Midbrain (tissue), 1 donor: ENCODE measurements at regions not wholly inside any gene's neighbourhood (a gene's known extent, or its start where the extent isn't known, plus 50 kb on each side); places are given as distances from the start of the nearest gene placed in this dataset.
"Not testable (repeated sequence)": the region's sequence is repeated elsewhere in the genome, so short reads cannot be mapped to it uniquely, and the experiment has no call there.

Experiments used
- DNase-seq: peaks from one replicate; lab custom pipeline; 2025; lab: John Stamatoyannopoulos, UW

DNA sequence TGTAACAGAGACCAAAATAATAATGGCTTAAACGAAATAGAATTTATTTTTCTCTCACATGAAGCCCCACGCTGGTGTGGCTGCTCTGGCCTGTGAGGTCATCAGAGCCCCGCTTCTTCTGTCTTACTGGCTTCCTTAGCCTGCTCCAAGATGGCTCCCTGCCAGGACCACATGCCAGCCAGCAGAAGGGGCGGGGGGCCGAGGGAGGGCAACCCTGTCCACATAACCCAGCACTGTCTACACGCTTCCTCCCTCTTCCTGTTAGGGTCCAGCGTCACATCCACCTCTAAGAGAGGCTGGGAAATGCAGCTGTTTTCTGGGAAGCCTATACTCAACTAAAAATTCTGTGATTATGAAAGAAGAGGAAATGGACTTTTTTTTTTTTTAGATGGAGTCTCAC, 107.9 kb upstream of the DLG1 start:
- no peak for DNase-seq

GRCh38 chr3:197404754-197405153, 106.3 kb upstream of the DLG1 start:
- DNase-seq: no peak

- no peak for DNase-seq
Measured at GRCh38 chr3:197404030-197404429, 105.6 kb upstream of the DLG1 start.

- not testable (repeated sequence) for DNase-seq
Measured at GRCh38 chr3:197402401-197402800, 104.0 kb upstream of the DLG1 start.

GRCh38 chr3:197399486-197399885, 101.1 kb upstream of the DLG1 start:
- no peak for DNase-seq

DNA sequence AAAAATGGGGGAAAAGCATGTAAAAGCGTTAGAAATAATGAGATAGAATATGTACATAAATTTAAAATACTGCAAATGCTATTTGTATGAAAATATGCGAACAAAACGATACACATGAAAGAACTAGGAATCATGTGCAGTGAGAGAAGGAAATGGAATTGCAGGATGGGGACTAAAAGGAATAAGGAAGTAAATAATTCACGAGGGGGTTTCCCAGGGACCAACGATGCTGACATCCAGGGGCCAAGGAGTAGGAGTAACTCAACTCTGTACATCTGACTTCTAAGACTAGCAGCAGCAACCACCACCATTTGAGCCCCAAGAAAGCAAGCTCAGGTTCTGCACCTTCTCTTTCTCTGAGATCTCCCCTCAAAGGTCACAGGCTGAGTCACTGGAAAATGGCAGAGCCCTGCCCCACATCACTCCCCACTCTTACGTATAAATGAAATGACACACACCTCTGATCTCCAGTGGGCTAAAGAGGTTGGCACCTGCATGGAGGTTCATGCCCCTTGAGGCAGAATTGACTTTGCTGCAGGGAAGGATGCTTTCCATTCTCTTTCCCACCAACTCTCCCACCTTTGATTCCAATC, 100.0 kb upstream of the DLG1 start:
- no peak for DNase-seq

DNA sequence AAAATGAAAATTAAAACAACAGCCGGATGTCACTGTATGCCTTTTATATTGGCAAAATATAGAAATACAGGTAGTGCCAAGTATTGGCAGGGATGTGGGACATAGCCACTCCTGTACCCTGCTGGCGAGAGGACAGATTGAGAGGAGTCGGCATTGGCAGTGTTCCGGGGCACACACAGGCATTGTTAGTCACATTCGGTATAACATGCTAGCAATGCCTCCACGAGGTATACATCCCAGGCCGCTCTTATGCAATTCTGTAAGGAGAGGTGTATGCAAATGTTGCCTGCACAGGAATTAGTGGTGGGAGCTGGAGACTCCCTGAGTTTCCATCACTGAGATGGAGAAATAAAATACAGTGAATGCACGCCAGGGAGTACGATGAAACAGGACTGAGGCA, 99.4 kb upstream of the DLG1 start:
- DNase-seq: no peak

DNA sequence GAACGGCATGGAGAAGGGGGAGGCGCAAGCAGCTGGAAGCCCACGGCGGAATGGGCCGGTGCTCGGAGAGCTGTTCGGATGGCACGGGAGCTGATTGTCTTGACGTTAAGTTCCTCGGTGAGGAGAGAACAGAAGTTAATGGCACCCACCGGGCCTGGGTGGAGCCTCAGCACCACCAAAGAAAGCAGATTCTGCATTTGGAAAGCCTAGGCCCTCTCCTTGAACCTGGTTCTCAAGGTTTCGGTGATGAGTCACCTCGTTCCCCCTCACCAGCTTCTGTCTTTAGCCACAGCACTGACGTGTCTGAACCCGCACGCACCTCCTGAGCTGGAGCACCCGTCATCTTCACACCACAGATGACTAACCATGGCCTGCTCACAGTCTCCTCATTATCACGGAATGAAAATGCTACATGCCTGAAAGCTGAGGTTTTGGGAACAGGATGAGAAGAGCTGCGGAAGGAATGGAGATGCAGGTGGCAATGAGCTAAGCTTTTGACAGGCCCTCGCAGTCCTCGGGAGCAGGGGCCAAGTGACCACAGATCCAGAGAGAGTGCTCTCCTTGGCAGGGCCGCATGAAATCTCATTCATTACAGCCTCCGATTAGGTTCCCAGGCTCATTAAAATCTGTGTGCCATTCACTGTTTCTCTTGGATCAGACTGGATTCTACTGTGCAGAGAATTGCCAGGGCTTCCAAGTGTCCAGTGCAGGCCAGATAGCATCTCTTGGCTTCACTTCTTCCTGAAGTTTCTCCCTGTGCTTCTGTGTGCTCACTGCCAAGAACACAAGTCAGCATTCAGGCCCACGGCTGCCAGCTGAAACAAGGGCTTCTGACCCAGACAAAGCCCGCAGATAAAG, 96.3 kb upstream of the DLG1 start:
- DNase-seq: no peak

DNA sequence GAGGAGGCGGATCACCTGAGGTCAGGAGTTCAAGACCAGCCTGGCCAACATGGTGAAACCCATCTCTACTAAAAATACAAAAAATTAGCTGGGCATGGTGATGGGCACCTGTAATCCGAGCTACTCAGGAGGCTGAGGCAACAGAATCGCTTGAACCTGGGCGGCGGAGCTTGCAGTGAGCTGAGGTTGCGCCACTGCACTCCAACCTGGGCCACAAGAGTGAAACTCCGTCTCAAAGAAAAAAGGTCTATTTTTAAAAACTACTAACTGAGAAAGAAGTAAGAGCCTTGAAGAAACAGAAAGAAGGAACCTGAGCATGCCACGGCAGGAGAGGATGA, 95.7 kb upstream of the DLG1 start:
- DNase-seq: not testable (repeated sequence)

GRCh38 chr3:197393711-197394110, 95.3 kb upstream of the DLG1 start:
- DNase-seq: no peak

- DNase-seq: no peak
Measured at GRCh38 chr3:197392961-197393360, 94.5 kb upstream of the DLG1 start.

DNA sequence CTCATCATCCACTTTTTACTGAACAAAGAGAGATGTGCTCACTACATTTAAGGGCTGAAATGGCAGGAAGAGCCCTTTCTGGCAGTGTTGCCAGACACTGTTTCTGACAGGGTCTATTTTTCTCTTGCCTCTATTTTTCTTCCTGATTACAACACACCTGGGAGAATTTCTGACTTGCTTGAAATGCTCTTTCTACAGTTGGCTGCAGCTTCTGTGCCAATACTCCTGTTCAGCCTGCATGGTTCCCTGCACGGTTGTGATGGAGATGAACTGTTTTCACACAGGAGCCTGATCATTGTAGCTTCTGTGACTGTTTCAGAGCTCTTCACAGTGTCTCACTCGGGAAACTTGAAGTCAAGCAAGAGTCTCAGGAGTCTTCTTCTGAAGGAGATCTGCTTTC, 83.0 kb upstream of the DLG1 start:
- DNase-seq: no peak

DNA sequence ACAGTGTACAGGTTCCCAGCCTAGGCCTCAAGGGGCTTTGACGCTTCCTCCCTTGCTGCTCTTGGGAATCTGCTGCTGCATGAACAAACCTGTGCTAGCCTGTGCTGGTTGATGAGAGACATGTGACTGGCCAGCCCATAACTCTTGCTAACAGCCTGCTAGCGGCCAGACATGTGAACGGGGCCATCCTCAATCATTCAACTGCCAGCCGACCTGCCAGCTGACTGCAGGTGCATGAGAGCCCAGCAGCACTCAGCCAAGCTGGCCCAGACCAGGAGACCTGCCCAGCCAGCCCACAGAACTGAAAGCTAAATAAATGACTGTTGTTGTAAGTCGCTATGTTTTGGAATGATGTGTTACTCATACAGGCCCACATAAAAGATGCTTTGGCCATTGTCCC, 82.4 kb upstream of the DLG1 start:
- no peak for DNase-seq

GRCh38 chr3:197378985-197379718, 80.7 kb upstream of the DLG1 start:
- DNase-seq: no peak

DNA sequence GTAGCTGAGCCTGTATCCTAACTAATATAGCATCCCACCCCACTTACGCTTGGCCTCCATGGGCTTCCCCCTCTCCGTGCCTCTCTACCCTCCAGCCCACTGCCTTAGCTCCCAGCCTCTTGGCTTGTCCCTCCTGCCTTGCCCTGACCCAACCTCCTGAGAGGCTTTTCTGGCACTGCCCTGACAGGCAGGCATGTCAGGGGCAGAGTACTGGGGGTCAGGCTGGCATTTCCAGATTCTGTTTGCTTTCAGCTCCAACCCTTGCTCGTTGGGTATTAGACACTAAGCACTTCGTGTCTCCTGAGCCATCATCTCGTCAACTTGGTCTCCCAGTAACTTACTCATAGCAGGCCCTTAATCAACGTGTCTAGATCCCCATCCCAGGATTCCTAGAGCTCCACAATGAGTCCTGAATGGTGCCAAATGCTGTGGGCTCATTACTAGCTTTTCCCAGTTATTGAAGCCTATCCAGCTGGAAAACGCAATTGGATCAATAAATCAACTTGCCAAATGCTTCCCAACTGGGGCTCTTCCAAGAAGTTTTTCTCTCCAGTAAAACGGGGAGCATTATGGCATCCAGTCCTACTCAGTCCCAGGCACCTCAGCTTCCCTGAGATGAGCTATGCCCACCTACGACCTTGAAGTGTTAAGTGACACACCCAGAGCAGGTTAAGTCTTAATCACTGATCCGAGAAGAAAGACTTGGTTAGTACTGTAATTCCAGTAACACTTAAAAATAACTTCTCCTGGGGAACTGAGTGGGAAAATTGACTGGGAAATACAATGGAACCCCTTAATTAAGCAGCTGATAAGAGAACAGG, 78.5 kb upstream of the DLG1 start:
- no peak for DNase-seq

- DNase-seq: no peak
Measured at GRCh38 chr3:197376020-197376419, 77.6 kb upstream of the DLG1 start.

- no peak for DNase-seq
Measured at GRCh38 chr3:197375001-197375441, 76.6 kb upstream of the DLG1 start.

GRCh38 chr3:197373096-197373495, 74.7 kb upstream of the DLG1 start:
- DNase-seq: no peak

- DNase-seq: no peak
Measured at GRCh38 chr3:197372047-197372661, 73.7 kb upstream of the DLG1 start.

GRCh38 chr3:197371591-197372046, 73.2 kb upstream of the DLG1 start:
- DNase-seq: no peak

- DNase-seq: no peak
Measured at GRCh38 chr3:197369545-197369944, 71.1 kb upstream of the DLG1 start.

GRCh38 chr3:197368821-197369220, 70.4 kb upstream of the DLG1 start:
- DNase-seq: no peak
